CD4-positive, alpha-beta T cell treated with Interleukin-15 for 1 hour (primary cell): ENCODE measurements at regions not wholly inside any gene's neighbourhood (a gene's known extent, or its start where the extent isn't known, plus 50 kb on each side); places are given as distances from the start of the nearest gene placed in this dataset.
"Not testable (repeated sequence)": the region's sequence is repeated elsewhere in the genome, so short reads cannot be mapped to it uniquely, and the experiment has no call there.

Experiments
- DNase-seq: peaks from one replicate; pipeline ENCODE4 v3.0.0-alpha.2; 2020

GRCh38 chr5:142402752-142403318 is 78.0 kb upstream of the SPRY4 start:
- DNase-seq, result no peak

- DNase-seq, result no peak
These were observed 75.6 kb upstream of the SPRY4 start for GRCh38 chr5:142400415-142400814.

- no peak for DNase-seq
These were observed 75.1 kb upstream of the SPRY4 start for GRCh38 chr5:142399891-142400290.

- no peak for DNase-seq
These were observed 73.9 kb upstream of the SPRY4 start for GRCh38 chr5:142398730-142399055.

- DNase-seq, result not testable (repeated sequence)
These were observed 73.3 kb upstream of the SPRY4 start for GRCh38 chr5:142398011-142398729.

- no peak for DNase-seq
These were observed 72.4 kb upstream of the SPRY4 start for GRCh38 chr5:142397178-142397577.

- no peak for DNase-seq
These were observed 71.7 kb upstream of the SPRY4 start for GRCh38 chr5:142396436-142397038.

GRCh38 chr5:142395334-142395733 is 70.5 kb upstream of the SPRY4 start:
- DNase-seq, result no peak

- DNase-seq, result no peak
These were observed 66.4 kb upstream of the SPRY4 start for GRCh38 chr5:142391058-142391845.

- no peak for DNase-seq
These were observed 65.5 kb upstream of the SPRY4 start for GRCh38 chr5:142390334-142390733.

- DNase-seq, result no peak
These were observed 63.9 kb upstream of the SPRY4 start for GRCh38 chr5:142388696-142389095.

GRCh38 chr5:142387024-142387682 is 62.3 kb upstream of the SPRY4 start:
- no peak for DNase-seq

GRCh38 chr5:142386137-142387023 is 61.6 kb upstream of the SPRY4 start:
- DNase-seq, result no peak

- DNase-seq, result no peak
These were observed 60.4 kb upstream of the SPRY4 start for GRCh38 chr5:142385194-142385593.

GRCh38 chr5:142384014-142384413 is 59.2 kb upstream of the SPRY4 start:
- no peak for DNase-seq

GRCh38 chr5:142382186-142382585 is 57.4 kb upstream of the SPRY4 start:
- no peak for DNase-seq

GRCh38 chr5:142378737-142379634 is 54.2 kb upstream of the SPRY4 start:
- DNase-seq, result no peak

- DNase-seq, result no peak
These were observed 51.2 kb upstream of the SPRY4 start for GRCh38 chr5:142375944-142376411.
